ENCODE measurements at regions not wholly inside any gene's neighbourhood (a gene's known extent, or its start where the extent isn't known, plus 50 kb on each side); places are given as distances from the start of the nearest gene placed in this dataset.

DNA sequence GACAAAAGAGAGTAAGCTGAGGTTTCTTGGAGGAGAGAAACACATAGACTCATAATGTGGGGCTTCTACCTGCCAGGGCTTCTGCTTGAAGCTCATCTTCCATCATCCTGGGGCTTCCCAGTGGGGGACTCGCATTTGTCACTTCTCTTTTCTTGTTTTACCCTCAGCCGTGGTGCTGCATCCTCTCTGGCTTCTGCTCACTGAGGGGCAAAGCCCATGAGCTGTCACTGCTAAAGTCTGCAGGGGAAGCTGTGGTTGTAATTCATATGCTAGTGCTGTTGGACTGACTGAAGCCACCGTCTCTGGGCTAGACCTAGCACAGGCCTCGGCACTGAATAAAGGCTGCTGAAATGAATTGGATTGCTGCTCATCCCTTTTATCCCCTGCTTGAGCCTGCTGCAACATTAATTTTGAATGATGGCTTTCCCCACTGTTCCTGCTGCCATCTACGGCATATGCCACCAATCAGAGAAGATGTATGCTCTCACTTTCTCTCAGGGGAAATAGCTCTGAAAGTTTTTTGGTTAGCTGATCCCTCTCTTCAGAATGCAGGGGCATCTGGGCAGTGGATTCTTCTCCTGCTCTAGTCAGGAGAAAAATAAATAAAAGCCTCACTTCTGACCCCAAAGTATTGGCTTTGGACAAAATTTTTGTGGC, 568.4 kb upstream of the MAP3K7 start:
- ChIA-PET CTCF (no interaction called here), POLR2A (no interaction called here)
- TF ChIP-seq TFCP2L1 (CRISPR knock-in tag; IDR thresholded peaks at IDR 0.05) (no peak), EHMT2 (IDR thresholded peaks at IDR 0.05; ENCODE audit: low read depth) (no peak), CBX8 (IDR thresholded peaks at IDR 0.05) (no peak), SMC3 (IDR thresholded peaks at IDR 0.05) (no peak), RNF2 (IDR thresholded peaks at IDR 0.05; ENCODE audit: borderline replicate concordance, low read depth) (no peak), POLR2A (IDR thresholded peaks at IDR 0.05; ENCODE audit: low read length) (no peak), PHF8 (IDR thresholded peaks at IDR 0.05; ENCODE audit: borderline replicate concordance, low read depth) (no peak), CHD4 (IDR thresholded peaks at IDR 0.05; ENCODE audit: borderline replicate concordance) (no peak), ZFP36 (IDR thresholded peaks at IDR 0.05; ENCODE audit: borderline replicate concordance, partially characterized antibody) (no peak), TP53 (CRISPR knock-in tag; IDR thresholded peaks at IDR 0.05) (no peak), NR3C1 (IDR thresholded peaks at IDR 0.05) (no peak)
- TF ChIP-seq, protein P1, sequence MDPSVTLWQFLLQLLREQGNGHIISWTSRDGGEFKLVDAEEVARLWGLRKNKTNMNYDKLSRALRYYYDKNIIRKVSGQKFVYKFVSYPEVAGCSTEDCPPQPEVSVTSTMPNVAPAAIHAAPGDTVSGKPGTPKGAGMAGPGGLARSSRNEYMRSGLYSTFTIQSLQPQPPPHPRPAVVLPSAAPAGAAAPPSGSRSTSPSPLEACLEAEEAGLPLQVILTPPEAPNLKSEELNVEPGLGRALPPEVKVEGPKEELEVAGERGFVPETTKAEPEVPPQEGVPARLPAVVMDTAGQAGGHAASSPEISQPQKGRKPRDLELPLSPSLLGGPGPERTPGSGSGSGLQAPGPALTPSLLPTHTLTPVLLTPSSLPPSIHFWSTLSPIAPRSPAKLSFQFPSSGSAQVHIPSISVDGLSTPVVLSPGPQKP (IDR thresholded peaks at IDR 0.05; ENCODE audit: low read depth, low read length) = no peak
- TF ChIP-seq, protein P2, sequence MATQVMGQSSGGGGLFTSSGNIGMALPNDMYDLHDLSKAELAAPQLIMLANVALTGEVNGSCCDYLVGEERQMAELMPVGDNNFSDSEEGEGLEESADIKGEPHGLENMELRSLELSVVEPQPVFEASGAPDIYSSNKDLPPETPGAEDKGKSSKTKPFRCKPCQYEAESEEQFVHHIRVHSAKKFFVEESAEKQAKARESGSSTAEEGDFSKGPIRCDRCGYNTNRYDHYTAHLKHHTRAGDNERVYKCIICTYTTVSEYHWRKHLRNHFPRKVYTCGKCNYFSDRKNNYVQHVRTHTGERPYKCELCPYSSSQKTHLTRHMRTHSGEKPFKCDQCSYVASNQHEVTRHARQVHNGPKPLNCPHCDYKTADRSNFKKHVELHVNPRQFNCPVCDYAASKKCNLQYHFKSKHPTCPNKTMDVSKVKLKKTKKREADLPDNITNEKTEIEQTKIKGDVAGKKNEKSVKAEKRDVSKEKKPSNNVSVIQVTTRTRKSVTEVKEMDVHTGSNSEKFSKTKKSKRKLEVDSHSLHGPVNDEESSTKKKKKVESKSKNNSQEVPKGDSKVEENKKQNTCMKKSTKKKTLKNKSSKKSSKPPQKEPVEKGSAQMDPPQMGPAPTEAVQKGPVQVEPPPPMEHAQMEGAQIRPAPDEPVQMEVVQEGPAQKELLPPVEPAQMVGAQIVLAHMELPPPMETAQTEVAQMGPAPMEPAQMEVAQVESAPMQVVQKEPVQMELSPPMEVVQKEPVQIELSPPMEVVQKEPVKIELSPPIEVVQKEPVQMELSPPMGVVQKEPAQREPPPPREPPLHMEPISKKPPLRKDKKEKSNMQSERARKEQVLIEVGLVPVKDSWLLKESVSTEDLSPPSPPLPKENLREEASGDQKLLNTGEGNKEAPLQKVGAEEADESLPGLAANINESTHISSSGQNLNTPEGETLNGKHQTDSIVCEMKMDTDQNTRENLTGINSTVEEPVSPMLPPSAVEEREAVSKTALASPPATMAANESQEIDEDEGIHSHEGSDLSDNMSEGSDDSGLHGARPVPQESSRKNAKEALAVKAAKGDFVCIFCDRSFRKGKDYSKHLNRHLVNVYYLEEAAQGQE (IDR thresholded peaks at IDR 0.05) = no peak
- TF ChIP-seq, protein P3, sequence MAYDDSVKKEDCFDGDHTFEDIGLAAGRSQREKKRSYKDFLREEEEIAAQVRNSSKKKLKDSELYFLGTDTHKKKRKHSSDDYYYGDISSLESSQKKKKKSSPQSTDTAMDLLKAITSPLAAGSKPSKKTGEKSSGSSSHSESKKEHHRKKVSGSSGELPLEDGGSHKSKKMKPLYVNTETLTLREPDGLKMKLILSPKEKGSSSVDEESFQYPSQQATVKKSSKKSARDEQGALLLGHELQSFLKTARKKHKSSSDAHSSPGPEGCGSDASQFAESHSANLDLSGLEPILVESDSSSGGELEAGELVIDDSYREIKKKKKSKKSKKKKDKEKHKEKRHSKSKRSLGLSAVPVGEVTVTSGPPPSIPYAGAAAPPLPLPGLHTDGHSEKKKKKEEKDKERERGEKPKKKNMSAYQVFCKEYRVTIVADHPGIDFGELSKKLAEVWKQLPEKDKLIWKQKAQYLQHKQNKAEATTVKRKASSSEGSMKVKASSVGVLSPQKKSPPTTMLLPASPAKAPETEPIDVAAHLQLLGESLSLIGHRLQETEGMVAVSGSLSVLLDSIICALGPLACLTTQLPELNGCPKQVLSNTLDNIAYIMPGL (CRISPR knock-in tag; IDR thresholded peaks at IDR 0.05; ENCODE audit: borderline replicate concordance) = no peak
- TF ChIP-seq, protein P4, sequence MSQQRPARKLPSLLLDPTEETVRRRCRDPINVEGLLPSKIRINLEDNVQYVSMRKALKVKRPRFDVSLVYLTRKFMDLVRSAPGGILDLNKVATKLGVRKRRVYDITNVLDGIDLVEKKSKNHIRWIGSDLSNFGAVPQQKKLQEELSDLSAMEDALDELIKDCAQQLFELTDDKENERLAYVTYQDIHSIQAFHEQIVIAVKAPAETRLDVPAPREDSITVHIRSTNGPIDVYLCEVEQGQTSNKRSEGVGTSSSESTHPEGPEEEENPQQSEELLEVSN (IDR thresholded peaks at IDR 0.05; ENCODE audit: borderline replicate concordance, low read depth) = no peak
- H3K9me3 ChIP-seq = no peaks in the 10 kb centered on the region
- ATAC-seq = no peak
- 30% methylated on average over 3 of the region's 5 CpGs for WGBS (ENCODE audit: missing lambda C conversion rate)
- no peak for DNase-seq (ENCODE audit: low read depth in 1 of 2, low spot score in 1 of 2)
- no peak overlapping the region for H3K4me3 ChIP-seq
- FAIRE-seq = no peak
- H3K27ac ChIP-seq = no peak overlapping the region
- H3K4me2 ChIP-seq = no peak overlapping the region
- no peaks in the 10 kb centered on the region for H3K4me1 ChIP-seq

DNA sequence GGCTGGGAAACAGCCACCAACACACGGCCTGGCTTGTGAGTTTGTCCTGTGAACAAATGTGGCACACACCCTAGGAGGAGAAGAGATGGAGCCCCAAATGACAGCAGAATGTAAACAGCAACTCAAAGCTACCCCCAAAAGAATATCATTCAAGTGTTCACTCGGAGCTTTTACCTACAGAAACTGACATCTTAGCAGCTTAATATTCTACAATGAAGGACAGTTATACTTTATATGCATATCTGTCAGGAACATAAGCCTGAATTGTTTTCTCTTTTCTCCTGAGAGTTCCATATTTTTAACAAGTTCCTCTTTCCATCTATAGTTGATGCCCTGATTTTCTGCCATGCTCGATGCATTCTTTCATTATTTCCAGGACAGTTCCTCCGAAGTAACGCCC, 566.0 kb upstream of the MAP3K7 start:
- Histone ChIP-seq H3K4me3 (no peak overlapping the region), H3K9me3 (no peaks in the 10 kb centered on the region), H3K4me1 (no peaks in the 10 kb centered on the region), H3K27ac (no peak overlapping the region), H3K4me2 (no peak overlapping the region)
- POLR2A ChIA-PET = no interaction called here
- CTCF ChIA-PET = no interaction called here
- DNase-seq (ENCODE audit: low read depth in 1 of 2, low spot score in 1 of 2) = no peak
- no peak for ATAC-seq
- FAIRE-seq = no peak
- WGBS (ENCODE audit: missing lambda C conversion rate) = 0% methylated on average over 5 of the region's 5 CpGs
- TF ChIP-seq ZSCAN20 (CRISPR knock-in tag; IDR thresholded peaks at IDR 0.05) (no peak), RAD21 (conservative IDR thresholded peaks at IDR 0.05 in 1 of 2, IDR thresholded peaks at IDR 0.05 in 1 of 2) (no peak), HOXB13 (CRISPR knock-in tag; IDR thresholded peaks at IDR 0.05; ENCODE audit: low read depth) (no peak), NR3C1 (IDR thresholded peaks at IDR 0.05) (no peak), RFX5 (IDR thresholded peaks at IDR 0.05) (no peak), ZNF302 (CRISPR knock-in tag; IDR thresholded peaks at IDR 0.05) (no peak), HOXB5 (CRISPR knock-in tag; IDR thresholded peaks at IDR 0.05) (no peak), JUNB (IDR thresholded peaks at IDR 0.05) (no peak), EHF (CRISPR knock-in tag; IDR thresholded peaks at IDR 0.05) (no peak), HEYL (CRISPR knock-in tag; IDR thresholded peaks at IDR 0.05) (no peak), TP53 (CRISPR knock-in tag; IDR thresholded peaks at IDR 0.05) (no peak)
- TF ChIP-seq, protein P4 (IDR thresholded peaks at IDR 0.05; ENCODE audit: borderline replicate concordance, low read depth) = no peak
